Activated CD8-positive, alpha-beta memory T cell treated with anti-CD3 and anti-CD28 coated beads for 1 hour (primary cell): ENCODE measurements at regions not wholly inside any gene's neighbourhood (a gene's known extent, or its start where the extent isn't known, plus 50 kb on each side); places are given as distances from the start of the nearest gene placed in this dataset.

Source experiments
- DNase-seq, 2 donors: peaks; one replicate each; pipeline ENCODE4 v3.0.0-alpha.2; 2020; ENCODE audit warnings: low read depth in 1 of 2; ENCODE audit errors: extremely low read depth in 1 of 2

DNA sequence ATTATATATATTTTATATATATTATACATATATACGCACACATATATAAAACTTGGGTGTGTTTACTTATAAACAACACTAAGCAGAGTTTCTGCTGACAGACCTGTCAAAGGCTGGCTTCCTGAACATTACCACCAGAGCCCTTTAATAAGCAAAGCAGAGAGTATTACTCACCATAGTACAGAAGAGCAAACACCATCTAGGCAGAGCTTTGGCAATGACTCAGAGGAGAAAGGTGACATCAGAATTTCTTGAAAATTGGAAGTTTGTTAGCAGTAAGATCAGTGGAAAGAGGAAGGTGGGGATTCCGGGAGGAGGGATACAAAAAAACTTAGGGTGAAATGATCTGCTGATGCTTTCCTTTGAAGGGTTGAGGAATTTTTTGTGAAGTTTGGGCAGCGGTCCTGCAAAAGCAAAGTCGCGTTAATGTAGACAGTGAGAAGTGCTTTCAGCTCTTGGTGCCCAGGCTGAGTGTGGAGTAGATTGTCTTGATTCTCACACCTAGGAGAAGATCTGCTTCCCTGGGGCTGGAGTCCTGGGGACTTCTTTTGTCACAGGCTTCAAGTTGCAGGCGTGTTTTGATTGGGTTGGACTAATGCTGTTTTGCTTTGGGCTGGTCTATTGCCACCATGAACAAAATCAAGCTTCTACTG is 109.6 kb upstream of the BACH2 start:
- no peak for DNase-seq

DNA sequence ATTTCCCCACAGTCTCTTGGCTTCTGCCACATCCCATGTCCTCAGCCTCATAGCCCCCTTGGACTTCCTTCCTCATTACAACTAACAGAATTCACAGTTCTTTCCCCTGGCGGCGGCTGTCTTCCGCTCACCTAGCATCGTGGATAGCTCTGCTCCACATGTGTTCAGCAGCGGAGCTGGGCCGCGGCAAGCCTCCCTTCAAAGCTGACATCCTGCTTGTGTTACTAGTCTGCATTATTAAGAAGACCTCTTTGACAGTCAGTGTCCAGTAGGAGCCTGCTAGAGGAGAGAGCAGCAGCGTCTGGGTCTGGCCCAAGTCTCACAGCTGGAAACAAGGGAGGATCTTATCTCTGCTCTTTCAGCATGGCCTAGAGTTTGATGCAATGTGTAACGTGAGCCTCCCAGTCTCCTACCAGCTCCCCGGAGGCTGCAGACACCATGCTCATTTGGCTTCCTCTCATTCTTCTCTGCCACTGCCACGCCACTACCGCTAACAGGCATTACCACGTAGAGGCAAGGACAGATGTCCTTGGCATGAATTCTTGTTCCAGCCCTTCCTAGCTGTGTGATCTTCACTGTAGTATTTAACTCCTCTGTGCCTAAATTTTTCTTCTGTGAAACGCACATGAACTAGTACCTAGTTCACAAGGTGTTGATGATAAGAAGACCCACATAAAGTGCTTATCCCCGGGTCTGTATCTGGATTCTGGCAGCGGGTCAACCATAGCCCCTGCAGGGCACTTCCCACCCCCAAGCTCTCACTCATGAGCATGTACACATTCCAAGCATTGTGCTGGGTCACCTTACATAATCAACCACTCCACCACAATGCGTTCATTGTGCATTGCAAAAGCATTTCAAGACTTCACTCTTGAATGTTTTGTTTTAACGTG is 107.1 kb upstream of the BACH2 start:
- DNase-seq = no peak

DNA sequence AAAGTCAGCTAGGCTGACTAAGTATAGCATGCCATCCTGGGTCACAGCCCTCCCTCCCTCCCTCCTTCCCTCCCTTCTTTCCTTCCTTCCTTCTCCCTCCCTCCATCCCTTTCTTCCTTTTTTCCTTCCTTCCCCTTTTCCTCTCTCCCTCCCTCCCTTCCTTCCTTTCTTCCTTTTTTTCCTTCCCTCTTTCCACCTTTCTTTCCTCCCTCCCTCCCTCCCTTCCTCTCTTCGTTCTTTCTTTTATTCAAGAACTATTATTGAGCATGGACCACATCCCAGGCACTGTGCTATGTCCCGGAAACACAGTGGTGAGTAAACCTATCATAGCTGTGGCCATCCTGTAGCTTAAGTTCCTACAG is 106.2 kb upstream of the BACH2 start:
- DNase-seq = no peak

DNA sequence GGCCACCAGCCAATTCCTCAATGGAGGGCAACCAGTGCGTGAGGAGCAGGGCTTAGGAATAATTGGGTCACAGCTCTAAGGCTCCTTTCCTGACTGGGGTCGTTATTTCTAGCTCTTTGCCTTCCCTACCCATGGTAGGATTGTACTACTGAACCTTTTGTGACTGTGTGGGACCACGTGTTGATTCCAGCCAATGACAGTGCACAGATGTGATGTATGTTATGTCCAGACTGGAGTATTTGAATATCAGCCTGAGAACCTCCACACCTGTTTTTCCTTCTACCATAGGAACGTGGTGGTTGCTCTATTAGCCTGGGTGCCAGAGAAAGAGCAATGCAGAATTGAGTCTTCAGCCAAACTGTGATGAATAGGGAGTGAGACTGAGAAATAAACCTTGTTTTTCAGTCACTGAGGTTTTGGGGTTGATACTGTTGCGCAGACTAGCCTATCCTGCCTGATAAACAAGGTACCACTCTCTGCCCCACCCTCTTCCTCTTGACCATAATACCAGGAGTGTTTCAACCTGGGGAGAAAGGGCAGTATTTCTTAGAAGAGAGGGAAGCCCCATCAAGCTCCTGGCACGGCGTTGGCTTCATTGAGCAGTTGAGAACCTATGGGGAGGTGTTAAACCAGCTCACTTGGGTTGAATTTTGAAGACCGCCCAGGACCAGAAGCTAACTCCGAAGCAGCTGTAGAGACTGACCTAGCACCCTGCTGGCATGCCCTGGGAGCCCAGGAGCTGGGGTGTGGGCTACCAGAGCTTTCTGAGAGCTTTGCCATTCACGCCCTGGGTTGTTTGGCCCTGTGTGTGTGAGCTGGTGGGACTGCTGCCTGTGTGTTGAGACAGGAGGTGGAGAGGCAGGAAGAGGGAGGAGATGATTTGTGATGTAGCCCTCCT is 105.5 kb upstream of the BACH2 start:
- no peak for DNase-seq

DNA sequence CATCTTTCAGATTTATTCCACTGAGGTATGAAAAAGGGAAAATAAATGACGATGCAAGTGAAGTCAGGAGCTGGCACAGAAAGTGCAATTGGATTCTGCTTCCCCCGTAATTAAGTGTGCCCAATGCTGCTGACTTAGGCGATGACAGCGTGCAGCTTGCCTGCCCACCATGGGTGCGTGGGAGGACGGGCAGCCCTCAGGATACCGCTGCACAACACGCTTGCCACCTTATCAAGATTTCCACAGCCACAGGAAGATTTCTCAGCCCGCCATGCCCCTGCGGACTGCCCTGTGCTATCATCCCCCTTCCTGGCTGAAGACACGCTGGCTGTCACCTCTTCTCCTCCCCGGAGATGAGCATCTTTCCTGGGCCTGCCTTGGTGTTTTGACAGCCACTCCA is 103.3 kb upstream of the BACH2 start:
- DNase-seq = no peak

DNA sequence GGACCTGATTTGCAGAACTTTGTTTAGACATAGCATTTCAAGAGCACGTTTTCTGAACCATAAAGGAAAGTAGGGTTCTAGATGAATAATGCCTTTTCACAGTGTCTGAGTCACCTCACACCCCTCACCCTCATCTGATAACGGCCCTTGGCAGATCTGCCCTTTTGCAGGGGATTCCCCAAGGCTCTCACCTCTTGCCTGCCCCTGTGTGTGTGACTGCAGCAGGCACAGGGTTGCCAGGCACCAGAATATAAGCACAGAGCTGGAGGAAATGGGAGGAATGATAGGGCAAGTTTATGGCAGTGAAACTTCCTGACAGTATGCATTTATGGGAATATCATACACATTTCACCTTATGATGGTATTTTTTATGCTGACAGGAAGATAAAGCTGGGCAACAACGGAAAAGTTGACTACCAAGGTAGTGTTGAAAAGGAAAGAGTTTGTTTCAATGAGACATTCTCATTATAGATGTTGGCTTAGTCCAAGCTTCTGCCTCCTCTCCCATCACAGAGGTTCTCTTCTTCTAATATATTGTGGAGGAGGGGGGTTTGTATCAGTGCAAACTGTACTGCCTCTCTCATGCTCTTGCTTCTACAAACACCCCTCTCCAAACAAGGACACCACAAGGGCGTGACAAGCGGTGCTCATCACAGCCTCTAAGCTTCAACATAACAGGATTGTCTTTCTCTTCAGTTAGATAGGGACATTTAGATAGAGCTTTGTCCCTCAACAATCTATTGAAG is 101.5 kb upstream of the BACH2 start:
- DNase-seq = peak; percentile 65 to 70

DNA sequence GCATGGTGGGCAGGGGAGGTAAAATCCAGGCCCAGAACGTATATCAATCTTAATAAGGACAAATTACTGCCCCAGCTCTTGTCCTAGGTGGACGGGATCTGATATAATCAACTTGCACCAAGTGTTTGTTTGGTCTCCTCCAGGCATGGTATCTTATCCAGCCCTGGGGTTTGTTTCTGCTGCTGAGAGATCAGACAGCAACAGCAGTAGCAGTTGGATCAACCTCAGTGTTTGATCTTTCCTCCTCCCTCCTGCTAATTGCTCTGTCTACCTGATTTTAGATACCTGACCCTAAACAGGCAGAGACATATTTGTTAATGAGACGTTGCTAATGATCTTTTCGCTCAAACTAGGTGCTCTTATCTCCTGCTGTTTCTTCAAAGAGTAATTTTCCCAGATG is 100.4 kb upstream of the BACH2 start:
- no peak for DNase-seq

DNA sequence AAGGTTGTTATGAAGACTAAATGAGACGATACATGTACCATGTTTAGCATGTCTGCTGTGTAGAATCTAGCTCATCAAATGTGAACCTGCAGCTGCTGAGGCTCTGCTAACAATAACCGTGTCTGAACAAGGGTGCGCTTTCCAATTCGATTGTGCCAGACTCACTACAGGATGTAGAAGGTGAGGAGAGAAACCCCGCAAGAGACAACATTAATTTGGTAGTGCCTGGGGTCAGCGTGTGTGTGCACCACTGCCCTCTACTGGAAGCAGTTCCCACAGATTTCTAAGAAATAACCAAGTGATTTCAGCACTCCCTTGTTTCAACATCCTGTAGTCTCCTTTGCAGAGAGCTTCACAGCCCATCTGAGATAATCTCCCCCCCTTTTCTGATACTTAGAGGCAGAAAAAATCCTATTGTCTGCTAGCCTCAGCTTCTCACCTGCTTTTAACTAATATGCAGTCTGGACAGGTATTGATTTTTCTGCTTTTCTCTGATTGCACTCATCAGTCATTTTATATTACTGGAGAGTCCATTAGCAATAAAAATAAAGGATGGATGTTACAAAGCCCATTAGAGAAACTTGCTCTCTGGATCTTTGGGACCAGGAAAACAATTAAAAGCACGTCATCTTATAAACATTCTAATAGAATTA is 96.7 kb upstream of the BACH2 start:
- DNase-seq = peak; percentile 46 to 55

DNA sequence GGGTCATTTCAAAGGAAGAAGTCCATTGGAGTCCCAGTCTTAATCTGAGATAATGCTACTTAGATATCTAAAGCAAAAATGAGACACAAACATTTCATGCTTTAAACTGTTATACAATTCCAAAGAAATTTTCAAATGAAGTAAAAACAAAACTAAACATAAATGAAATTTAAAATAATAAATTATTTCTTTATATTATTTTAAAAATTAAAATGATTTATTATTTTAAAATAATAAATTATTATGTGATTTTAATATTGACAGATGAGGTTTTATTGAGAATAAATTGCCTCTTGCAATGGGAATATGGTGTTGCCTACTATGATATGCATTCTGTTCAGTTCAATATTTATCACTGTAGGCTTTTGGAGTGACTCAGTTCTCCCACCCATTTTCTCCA is 93.7 kb upstream of the BACH2 start:
- no peak for DNase-seq

DNA sequence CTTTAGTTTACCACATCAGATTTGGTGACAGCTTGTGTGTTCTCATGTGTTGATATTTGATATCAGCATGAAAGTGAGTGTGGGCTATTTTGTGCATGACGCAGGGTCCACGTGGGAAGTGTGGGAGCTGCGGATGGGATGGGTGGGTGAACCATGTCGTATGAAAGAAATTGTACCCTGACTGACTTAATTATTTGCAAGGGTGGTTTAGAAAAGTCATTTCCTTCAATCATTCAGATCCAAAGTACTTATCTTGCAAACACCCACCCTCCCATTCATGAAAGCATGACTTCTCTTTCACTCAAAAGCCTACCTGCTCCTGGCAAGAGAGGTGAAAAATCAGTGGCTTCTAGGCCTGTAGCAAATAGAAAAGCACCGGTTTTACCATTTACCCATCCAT is 91.8 kb upstream of the BACH2 start:
- no peak for DNase-seq

DNA sequence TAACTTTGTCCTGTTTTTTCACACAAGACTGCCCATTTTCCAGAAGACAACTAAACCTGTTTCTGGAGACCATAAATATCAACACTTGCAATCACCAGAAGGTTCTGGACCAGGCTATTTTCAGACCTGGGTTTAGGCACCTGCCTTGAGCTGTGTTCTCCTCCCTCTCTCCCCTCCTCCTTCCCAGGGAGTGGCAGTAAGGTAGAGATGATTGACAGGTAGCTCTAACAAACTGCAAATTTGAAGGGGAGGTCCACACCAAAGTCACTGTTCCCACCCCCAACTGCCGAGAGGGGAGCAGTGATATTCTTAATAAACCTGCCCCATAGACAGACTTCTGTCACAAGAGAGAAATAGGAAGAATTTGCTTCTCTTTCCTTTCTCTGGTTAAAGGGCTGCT is 91.2 kb upstream of the BACH2 start:
- no peak for DNase-seq

DNA sequence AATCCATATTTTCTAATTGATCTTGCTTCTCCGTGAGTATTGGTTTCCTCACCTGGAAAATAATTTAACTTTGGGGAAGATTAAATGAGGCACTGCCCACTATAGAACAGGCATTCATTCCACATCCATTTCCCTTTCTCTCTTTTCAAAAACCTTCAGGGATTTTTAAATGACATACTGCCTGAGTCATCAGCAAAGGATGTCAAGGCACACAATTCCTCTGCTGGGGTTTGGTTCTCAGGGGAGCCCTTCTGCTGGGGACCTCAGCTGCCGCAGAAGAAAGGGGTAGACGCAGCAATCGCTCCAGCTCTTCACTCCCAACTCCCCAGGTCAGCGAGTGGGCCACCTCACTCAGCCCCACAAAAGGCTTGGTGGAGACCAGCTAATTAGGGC is 90.7 kb upstream of the BACH2 start:
- DNase-seq = no peak

DNA sequence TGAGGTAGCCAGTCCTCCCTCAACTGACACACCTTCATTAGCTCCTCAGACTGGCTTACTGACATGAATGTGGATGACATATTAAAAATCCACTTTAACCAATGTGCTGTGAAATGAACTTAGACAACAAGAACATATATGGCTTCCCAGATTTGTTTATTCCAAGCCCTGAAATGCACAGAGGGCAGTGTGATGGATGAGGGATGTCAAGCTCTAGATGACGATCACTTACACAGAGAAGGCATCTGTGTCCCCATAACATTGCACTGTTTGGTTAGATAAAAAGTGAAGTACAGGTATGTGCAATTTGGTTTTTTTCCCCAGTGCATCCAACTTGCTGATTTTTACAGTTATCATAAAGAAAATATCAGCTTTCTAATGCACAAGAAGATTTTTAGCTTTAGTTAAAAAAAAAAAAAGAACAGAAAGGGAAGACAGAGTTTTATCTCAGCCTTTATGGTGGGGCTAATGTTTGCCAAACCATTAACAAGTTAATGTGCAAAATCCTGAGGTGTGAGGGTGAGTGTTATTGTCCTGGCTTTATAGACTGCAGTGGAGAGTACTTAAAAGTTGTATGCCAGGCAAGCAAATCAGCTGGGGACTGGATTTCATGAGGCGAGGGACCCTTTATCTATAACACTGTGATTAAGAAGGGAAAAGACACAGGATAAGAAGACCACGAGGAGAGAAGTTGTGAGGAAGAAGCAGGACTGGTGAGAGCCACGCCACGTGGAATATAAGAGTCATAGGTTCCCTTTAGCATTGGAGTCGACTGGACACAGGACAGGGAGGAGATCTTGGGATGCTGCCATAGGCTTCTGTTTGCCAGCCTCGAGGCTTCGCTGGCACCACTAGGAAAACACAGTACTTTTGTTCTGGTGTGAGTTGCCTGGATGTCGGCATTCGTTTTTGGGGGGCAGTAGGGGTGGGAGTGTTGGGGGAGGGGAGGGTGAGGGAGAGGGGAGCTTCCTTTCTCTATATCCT is 90.0 kb upstream of the BACH2 start:
- no peak for DNase-seq

DNA sequence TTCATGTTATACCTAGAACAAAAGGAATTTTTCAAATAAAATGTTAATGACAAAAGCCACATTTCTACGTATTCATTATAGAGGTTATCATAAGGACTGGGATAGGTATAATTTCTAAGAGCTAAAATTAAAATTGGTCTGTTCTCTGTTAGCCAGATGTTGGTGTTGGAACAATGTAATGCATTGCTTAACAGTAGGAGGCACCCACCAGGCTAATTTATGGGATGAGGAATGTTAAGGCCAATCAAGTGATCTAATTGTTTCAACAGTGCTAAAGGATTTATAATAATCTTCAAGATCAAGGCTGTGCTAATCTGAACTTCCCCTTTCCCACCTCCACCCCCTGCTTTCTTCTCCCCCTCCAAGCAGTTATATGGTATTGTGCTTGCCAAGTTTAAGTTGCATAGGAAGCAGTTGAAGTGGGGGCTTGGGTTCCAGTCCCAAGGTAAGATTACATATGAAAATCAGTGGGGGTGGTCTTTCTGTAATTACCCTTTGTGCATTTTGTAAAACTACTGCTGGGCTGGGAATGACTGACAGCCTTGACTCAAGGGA is 89.2 kb upstream of the BACH2 start:
- no peak for DNase-seq

DNA sequence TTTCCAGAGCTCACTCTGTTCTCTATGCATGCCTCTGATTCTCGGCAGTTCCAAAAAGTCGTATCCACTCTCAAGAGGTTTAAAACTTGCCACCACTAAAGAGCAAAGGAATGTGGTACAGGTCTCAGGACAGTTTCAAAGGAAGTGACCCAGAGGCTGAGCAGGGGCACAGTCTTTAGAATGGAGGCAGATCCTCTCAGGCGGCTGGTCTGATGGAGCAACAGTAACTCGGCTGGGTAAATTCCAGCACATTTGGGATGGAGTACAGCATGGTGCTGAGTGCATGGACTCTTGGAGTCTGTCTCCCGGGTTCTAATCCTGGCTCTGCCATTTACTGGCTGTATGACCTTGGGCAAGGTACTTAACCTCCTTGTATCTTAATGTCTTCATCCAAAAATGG is 88.1 kb upstream of the BACH2 start:
- no peak for DNase-seq

DNA sequence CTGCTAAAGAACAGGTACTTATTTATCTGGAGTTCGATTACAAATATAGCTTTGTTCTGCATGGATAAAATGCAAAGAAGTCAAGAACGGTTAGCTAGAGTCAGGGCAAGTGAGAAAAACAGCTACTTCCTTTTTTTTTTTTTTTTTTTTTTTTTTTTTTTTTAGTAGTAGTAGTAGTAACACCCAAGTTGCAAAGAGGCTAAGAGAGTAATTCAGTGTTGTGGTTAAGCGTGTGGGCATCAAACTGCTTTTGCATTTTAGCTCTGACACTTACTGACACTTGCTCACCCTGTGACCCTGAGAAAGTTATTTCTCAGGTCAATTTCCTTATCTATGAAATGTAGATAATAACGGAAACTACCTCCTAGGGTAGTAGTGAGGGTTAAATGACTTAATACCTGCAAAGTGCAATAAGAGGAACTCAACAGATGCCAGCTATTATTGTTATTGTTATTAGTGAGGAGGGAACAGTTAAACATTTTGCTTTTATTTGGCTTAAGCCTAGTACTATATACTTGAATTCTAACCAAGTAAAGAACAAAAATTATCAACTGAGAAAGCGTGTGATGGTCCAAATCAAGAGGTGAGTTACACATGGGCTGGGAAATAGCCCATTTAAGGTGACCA is 86.7 kb upstream of the BACH2 start:
- no peak for DNase-seq

DNA sequence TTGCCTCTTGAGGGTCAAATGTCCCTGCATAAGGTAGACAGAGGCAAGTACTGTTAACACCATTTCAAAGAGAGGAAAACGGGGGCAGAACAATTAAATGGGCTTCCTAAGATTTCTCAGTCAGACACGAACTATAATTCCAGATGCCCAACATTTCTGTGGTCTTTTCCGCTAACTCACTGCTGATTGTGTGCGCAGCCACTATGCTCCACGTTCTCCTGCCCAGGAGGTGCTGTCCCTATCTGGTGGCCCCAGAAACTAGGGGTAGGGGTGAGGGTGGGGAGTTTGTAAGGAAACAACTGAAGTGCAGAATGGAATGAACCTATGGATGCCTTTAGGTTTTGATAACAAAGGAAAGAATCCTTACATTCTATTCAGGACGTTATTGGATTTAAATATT is 86.1 kb upstream of the BACH2 start:
- DNase-seq = no peak

DNA sequence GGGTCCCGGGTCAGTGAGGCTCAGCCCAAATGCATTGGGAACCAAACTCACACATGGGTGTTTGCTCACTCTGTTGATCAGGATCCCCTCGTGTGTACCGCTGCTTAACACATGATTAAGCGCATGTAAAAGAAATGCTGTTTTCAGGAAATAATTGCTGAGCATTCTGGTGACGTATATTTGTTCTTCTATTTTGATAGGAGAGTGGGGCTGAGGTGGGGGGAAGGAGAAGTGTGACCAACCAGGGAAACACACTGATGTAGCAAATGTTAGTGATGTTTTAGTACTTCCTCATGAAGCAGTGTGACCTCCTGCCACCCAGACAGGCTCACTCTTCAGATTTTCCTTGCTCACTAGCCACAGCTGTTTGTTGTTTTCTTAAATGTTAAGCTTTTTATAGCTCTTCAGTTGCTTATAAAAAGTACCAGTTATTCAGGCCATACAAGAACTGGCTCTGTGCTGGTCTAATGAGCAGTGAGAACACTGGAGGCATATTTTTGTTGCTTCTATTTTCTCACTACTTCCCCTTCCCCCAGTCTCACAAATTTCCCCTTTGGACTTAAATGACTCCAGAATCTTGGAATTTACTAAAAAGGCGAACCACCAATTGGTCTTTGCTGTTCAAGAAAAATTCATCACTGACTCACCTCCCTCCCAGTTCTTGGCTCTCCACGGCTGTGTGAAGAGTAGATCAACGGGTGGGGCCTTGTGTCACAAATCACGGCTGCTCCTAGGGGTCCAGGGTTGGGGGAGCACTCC is 79.2 kb upstream of the BACH2 start:
- no peak for DNase-seq
